OCI-LY3 (cell line): ENCODE measurements at regions not wholly inside any gene's neighbourhood (a gene's known extent, or its start where the extent isn't known, plus 50 kb on each side); places are given as distances from the start of the nearest gene placed in this dataset.

ENCODE experiments used
- H2AFZ ChIP-seq: fragments of 200-600, 300-600 bp; shearing (Covaris generic); 2 replicates; pipeline ENCODE4 v1.6.0; 2014; ENCODE audit warnings: antibody characterized with exemption, low read depth, low read length
- H3K27ac ChIP-seq: fragments of 200-600, 300-600 bp; sonication (generic); 2 replicates; pipeline ENCODE4 v1.5.1; 2014; ENCODE audit warnings: mild to moderate bottlenecking, low read length, moderate library complexity, mixed read lengths
- H3K27me3 ChIP-seq: fragments of 200-600, 300-600 bp; sonication (generic); 2 replicates; pipeline ENCODE4 v1.6.1; 2014; ENCODE audit warnings: low read depth, low read length, mixed read lengths
- H3K36me3 ChIP-seq: fragments of 200-600, 300-600 bp; sonication (generic); replicated peaks from 2 replicates; pipeline ENCODE3; 2014; ENCODE audit warnings: low read depth, low read length, mixed read lengths
- H3K4me1 ChIP-seq: fragments of 300-600, 200-600 bp; sonication (generic); 2 replicates; pipeline ENCODE4 v1.6.1; 2014; ENCODE audit warnings: low read length, mixed read lengths
- H3K4me2 ChIP-seq: fragments of 200-600, 300-600 bp; sonication (generic); 2 replicates; pipeline ENCODE4 v1.6.1; 2014; ENCODE audit warnings: low read length, mixed read lengths
- H3K4me3 ChIP-seq: fragments of 300-600, 200-600 bp; sonication (generic); 2 replicates; pipeline ENCODE4 v1.5.1; 2014; ENCODE audit warnings: antibody characterized with exemption, mild to moderate bottlenecking, low read length, moderate library complexity
- H3K79me2 ChIP-seq: fragments of 300-600, 200-600 bp; shearing (Covaris generic); 2 replicates; pipeline ENCODE4 v1.6.1; 2014; ENCODE audit warnings: mild to moderate bottlenecking, low read length, mixed read lengths
- H3K9ac ChIP-seq: fragments of 300-600, 200-600 bp; shearing (Covaris generic); 2 replicates; pipeline ENCODE4 v1.6.0; 2014; ENCODE audit warnings: mild to moderate bottlenecking, low read length, moderate library complexity
- H3K9me3 ChIP-seq: fragments of 200-600, 300-600 bp; shearing (Covaris generic); 2 replicates; pipeline ENCODE4 v1.6.1; 2014; ENCODE audit warnings: low read length, mixed read lengths; ENCODE audit not compliant: insufficient read depth
- H4K20me1 ChIP-seq: fragments of 200-600, 300-600 bp; sonication (generic); 2 replicates; pipeline ENCODE4 v1.6.1; 2016; ENCODE audit warnings: low read length, mixed read lengths; ENCODE audit not compliant: insufficient read depth
- EZH2phosphoT487 ChIP-seq: fragments of 200-600 bp; shearing (Covaris generic); IDR thresholded peaks from 2 replicates; pipeline ENCODE4 v1.6.1; 2018; ENCODE audit warnings: antibody characterized with exemption, mixed run types, low read depth
- TF ChIP-seq, protein P1 (sequence below): fragments of 200-600, 300-600 bp; sonication (generic); IDR thresholded peaks from 2 replicates; pipeline ENCODE4 v1.5.1; 2014; ENCODE audit warnings: antibody characterized with exemption, low read length, low read depth

- TF ChIP-seq, protein P1, sequence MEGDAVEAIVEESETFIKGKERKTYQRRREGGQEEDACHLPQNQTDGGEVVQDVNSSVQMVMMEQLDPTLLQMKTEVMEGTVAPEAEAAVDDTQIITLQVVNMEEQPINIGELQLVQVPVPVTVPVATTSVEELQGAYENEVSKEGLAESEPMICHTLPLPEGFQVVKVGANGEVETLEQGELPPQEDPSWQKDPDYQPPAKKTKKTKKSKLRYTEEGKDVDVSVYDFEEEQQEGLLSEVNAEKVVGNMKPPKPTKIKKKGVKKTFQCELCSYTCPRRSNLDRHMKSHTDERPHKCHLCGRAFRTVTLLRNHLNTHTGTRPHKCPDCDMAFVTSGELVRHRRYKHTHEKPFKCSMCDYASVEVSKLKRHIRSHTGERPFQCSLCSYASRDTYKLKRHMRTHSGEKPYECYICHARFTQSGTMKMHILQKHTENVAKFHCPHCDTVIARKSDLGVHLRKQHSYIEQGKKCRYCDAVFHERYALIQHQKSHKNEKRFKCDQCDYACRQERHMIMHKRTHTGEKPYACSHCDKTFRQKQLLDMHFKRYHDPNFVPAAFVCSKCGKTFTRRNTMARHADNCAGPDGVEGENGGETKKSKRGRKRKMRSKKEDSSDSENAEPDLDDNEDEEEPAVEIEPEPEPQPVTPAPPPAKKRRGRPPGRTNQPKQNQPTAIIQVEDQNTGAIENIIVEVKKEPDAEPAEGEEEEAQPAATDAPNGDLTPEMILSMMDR = no peak
- no peak for TF ChIP-seq EZH2phosphoT487
- Histone ChIP-seq H2AFZ (no peak overlapping the region), H3K9ac (no peak overlapping the region), H3K79me2 (no peaks in the 10 kb centered on the region), H3K4me1 (peaks cover 11% of the 10 kb centered on the region), H3K4me3 (no peak overlapping the region), H3K9me3 (no peaks in the 10 kb centered on the region), H3K36me3 (no peaks in the 10 kb centered on the region), H3K27ac (no peak overlapping the region), H3K27me3 (no peaks in the 10 kb centered on the region), H3K4me2 (no peak overlapping the region), H4K20me1 (no peaks in the 10 kb centered on the region)
Observed at GRCh38 chr2:208867374-208867773, 460.8 kb downstream of the PTH2R start.

DNA sequence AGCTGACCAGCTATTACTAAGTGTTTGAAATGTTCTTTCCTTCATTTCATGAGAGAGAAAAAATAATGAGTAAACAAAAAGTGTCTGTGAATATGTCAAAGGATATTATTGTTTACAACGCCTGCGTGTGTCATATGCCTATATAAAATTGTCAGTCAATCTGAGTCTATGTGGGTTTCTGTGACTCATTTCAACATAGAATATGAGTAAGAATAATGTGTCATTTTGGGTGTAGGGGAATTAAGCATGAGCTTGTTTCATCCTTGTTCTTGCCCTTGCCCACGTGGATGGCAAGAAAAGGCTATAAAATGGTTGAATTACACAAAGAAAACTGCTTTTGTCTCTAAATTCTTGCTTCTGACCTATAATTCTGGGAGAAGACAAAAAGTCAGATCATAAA, 466.0 kb downstream of the PTH2R start:
- Histone ChIP-seq H3K36me3 (no peaks in the 10 kb centered on the region), H2AFZ (no peak overlapping the region)
- no peak for TF ChIP-seq EZH2phosphoT487
- TF ChIP-seq, protein P1 = no peak

DNA sequence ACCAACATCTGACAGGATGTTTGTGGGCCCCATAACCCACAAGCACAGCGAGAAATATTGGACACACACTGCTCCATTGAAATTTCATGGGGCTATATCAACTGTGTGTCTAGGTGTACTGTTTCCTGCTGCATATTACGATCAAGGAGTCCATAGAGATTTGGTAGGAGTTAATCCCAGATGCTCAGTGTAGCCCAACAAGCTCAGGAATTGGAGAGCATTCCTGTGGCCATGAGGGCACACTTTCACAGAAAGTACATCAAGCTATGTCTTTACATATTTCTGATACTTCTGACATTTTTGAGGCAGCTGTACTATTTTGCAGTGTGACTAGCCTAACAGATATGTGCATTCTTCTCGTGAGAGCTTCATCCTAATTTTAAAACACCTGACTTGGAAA, 473.1 kb downstream of the PTH2R start:
- Histone ChIP-seq H3K27me3 (no peaks in the 10 kb centered on the region), H3K4me3 (no peak overlapping the region), H3K79me2 (no peaks in the 10 kb centered on the region), H4K20me1 (no peaks in the 10 kb centered on the region), H2AFZ (no peak overlapping the region), H3K9me3 (0 out of 2 replicates have a peak, but pooled peaks cover 5% of the 10 kb centered on the region), H3K36me3 (peaks cover 2% of the 10 kb centered on the region), H3K9ac (no peak overlapping the region), H3K4me2 (no peak overlapping the region), H3K27ac (no peak overlapping the region), H3K4me1 (peaks cover 16% of the 10 kb centered on the region)
- no peak for TF ChIP-seq EZH2phosphoT487
- TF ChIP-seq, protein P1 = no peak

More for the DNA sequence above, 466.0 kb downstream of the PTH2R start:
- peaks cover 34% of the 10 kb centered on the region for H3K4me1 ChIP-seq
- no peaks in the 10 kb centered on the region for H3K79me2 ChIP-seq
- peak overlapping the region; percentile 64 for H3K4me3 ChIP-seq
- H3K27me3 ChIP-seq = no peaks in the 10 kb centered on the region
- peak overlapping the region; percentile 76 for H3K4me2 ChIP-seq
- H4K20me1 ChIP-seq = no peaks in the 10 kb centered on the region
- H3K9ac ChIP-seq = no peak overlapping the region
- peak overlapping the region; percentile 44 for H3K27ac ChIP-seq
- 0 out of 2 replicates have a peak, but pooled peaks cover 2% of the 10 kb centered on the region for H3K9me3 ChIP-seq

DNA sequence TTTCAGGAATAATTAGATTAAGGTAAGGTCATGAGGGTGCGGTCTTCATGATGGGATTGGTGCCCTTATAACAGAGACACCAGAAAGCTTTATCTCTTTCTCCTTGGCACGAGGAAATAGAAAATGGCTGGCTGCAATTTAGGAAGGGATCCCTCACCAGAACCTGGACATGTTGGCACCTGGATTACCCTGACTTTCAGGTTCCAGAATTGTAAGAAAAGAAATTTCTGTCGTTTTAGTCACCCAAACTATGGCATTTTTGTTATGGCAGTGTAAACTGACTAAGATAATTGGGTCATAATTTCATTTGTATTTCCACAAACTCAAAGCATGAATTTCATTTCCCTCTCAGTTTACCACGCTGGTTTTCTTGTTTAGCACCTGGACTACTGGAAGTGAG, 473.6 kb downstream of the PTH2R start:
- no peak overlapping the region for H3K9ac ChIP-seq
- no peaks in the 10 kb centered on the region for H4K20me1 ChIP-seq
- no peak overlapping the region for H3K27ac ChIP-seq
- H3K4me3 ChIP-seq = no peak overlapping the region
- 0 out of 2 replicates have a peak, but pooled peaks cover 5% of the 10 kb centered on the region for H3K9me3 ChIP-seq
- TF ChIP-seq, protein P1 = no peak
- TF ChIP-seq EZH2phosphoT487 = no peak
- peaks cover 2% of the 10 kb centered on the region for H3K36me3 ChIP-seq
- peaks cover 12% of the 10 kb centered on the region for H3K4me1 ChIP-seq
- no peak overlapping the region for H2AFZ ChIP-seq
- H3K4me2 ChIP-seq = 0 out of 2 replicates have a peak overlapping the region, but pooled peaks have one; percentile 3
- H3K27me3 ChIP-seq = no peaks in the 10 kb centered on the region
- no peaks in the 10 kb centered on the region for H3K79me2 ChIP-seq
